GM12875 (cell line): ENCODE measurements at regions not wholly inside any gene's neighbourhood (a gene's known extent, or its start where the extent isn't known, plus 50 kb on each side); places are given as distances from the start of the nearest gene placed in this dataset.

ENCODE experiments used
- H3K4me3 ChIP-seq: one replicate; pipeline ENCODE4 v1.5.1; 2011; ENCODE audit warnings: low read depth, low read length, control low read depth
- TF ChIP-seq, protein P1 (sequence below): IDR thresholded peaks from 2 replicates; pipeline ENCODE4 v1.5.1; 2011; ENCODE audit warnings: low read depth, mild to moderate bottlenecking, control low read depth, inconsistent platforms, low read length, moderate library complexity, borderline replicate concordance; ENCODE audit not compliant: insufficient read depth

DNA sequence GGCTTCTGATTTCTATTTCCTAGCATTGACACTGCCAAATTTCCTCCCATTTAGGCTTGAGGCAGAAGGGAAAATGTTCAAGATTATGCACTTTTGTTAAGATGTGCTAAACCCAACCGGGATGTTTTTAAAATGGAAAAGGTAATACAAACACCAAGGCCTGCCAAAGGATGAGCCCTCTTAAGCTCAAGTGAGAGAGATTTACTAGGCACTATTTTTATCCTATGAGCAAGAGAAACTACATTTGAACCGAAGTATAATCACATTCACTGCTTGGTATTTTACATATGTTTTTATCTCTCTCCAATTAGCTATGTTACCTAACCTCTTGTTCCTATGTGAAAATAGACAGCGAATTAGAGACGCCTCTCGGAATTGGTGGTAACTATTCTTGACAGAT, 295.8 kb downstream of the GABRB3 start:
- H3K4me3 ChIP-seq = no peak overlapping the region
- TF ChIP-seq, protein P1, sequence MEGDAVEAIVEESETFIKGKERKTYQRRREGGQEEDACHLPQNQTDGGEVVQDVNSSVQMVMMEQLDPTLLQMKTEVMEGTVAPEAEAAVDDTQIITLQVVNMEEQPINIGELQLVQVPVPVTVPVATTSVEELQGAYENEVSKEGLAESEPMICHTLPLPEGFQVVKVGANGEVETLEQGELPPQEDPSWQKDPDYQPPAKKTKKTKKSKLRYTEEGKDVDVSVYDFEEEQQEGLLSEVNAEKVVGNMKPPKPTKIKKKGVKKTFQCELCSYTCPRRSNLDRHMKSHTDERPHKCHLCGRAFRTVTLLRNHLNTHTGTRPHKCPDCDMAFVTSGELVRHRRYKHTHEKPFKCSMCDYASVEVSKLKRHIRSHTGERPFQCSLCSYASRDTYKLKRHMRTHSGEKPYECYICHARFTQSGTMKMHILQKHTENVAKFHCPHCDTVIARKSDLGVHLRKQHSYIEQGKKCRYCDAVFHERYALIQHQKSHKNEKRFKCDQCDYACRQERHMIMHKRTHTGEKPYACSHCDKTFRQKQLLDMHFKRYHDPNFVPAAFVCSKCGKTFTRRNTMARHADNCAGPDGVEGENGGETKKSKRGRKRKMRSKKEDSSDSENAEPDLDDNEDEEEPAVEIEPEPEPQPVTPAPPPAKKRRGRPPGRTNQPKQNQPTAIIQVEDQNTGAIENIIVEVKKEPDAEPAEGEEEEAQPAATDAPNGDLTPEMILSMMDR = no peak

DNA sequence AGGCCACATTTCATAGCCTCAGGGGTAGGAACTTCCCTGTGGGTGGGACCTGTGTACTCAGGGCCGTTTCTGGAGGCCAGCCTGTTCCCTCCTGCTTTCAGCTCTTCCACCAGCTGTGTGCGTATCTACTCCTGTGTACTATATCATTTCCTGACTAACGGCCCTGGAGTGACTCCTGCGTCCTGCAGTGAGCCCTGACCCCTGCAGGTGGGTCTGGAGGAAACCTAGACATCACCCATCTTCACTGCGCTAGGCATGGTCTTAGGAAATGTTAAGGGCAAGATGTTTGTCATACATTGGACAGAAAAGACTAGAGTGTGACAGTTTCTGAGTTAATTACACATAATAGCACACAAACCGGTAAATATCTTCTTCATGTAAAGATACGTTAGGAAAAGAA, 297.3 kb downstream of the GABRB3 start:
- TF ChIP-seq, protein P1 = no peak
- no peak overlapping the region for H3K4me3 ChIP-seq

DNA sequence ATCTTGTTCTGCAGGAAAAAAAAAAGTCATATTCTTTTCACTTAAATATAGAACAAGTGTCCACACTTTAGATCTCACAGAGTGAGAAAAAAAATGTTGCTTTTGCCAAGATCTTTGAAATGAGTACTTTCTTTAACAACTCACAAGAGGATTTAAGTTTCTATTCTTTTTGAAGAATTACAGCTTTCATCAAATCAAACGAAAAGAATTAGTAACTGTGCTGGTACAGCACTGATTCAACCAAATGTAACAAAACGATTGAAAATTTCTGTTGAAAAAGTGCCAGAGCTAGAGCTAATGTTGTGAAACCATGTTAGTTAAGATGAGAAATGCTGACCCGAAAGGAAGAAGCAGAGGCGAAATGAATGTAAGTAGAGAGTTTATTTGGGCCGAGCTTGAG, 300.2 kb downstream of the GABRB3 start:
- no peak overlapping the region for H3K4me3 ChIP-seq
- TF ChIP-seq, protein P1 = no peak

DNA sequence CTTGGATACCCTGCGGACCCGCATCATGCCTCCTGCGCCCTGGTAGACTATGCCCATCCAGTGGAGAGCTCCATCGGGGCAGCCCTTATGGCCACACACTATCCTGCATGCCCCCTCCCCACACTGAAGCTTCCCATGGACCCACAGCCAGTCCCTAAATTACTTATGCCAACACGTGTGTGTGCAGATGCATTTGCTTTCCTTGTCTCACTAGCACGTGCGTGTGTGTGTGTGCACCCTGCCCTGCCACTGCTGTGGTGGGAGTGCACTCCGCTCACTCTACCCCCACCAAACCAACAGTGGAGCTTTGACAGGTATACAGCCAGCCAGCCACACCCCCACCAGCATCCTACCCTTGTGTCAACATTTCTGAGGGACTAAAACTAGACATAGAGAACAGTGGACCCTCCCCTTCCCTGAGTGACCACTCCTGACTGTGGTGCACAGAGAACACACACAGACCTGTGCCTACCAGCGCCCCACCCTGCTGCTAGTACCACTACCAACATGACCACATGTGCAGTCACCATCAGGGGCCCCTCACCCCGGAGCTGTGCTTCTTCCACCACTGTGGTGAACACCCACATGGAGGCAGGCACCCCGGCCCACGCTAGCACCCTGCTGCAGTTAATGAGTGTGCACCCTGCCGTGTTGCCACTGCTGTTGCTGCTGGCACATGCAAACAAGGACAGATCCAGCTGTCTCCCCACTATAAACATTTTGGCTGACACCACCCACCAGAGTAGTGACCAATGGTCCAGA, 310.8 kb downstream of the GABRB3 start:
- no peak overlapping the region for H3K4me3 ChIP-seq
- TF ChIP-seq, protein P1 = no peak

DNA sequence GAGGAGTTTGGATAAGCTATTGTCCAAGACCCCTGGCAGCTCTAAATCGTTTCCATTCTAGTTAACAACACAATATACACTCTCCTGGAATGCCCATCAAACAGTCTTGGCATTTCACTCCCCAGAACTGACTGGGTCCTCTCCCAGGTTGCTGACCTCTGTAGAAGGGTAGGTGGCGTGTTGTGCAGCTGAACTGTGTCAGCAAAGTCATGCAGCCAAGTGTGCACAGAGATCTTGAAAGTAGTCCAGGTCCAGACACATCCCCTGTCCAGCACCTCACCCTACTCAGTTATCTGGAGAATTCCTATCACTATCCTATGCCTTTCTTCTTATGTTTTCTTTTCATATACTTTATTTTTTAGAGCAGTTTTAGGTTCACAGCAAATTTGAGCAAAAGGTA, 312.7 kb downstream of the GABRB3 start:
- TF ChIP-seq, protein P1 = no peak
- no peak overlapping the region for H3K4me3 ChIP-seq

DNA sequence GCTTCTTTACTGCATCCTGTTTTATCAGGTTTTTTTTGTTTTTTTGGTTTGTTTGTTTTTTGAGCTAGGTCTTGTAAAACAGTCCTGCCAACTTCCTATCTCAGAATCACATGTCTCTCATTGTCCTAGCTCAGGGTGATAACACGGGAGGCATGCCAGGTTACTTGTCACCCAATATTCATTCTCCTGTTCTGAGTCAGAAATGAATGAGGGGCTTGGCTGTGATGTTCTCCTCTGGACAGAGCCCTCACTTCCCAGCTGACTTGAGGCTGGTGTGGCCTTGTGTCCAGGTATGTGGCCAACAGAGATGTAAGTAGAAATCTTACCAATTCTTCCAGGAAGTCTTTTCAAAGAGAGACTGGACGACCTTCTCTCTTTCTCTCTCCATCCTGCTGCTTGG, 317.0 kb downstream of the GABRB3 start:
- TF ChIP-seq, protein P1 = no peak

DNA sequence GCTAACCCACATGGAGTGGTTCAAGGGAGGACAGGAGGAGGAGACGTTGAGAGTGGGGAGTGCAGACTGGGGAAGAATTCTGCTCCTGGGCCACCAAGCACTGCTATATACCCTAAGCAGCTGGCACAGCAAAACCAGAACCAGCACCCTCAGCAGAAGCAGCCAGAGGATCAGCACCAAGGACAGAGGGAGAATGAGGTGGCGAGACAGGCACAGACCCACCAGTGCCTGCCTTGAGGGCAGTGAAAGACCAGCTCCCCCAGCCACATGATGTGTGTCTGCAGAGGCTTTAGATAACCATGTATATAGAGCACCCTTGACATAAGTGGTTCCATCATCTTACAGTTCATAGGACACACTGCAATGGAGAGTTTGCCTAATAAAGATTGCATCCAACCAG, 319.0 kb downstream of the GABRB3 start:
- H3K4me3 ChIP-seq = no peak overlapping the region
- TF ChIP-seq, protein P1 = no peak

More for the DNA sequence above, 317.0 kb downstream of the GABRB3 start:
- H3K4me3 ChIP-seq = no peak overlapping the region
